ENCODE measurements at regions not wholly inside any gene's neighbourhood (a gene's known extent, or its start where the extent isn't known, plus 50 kb on each side); places are given as distances from the start of the nearest gene placed in this dataset.

- TF ChIP-seq SIN3A (IDR thresholded peaks at IDR 0.05; ENCODE audit: borderline replicate concordance, insufficient read depth, low read length) (no peak), POLR2AphosphoS5 (IDR thresholded peaks at IDR 0.05; ENCODE audit: low read depth, low read length) (no peak), TAF1 (IDR thresholded peaks at IDR 0.05; ENCODE audit: borderline replicate concordance, insufficient read depth, low read length) (no peak)
Measured at GRCh38 chr1:216921866-216922265, 198.6 kb upstream of the ESRRG start.

All from PFSK-1 (cell line).